ENCODE measurements at regions not wholly inside any gene's neighbourhood (a gene's known extent, or its start where the extent isn't known, plus 50 kb on each side); places are given as distances from the start of the nearest gene placed in this dataset.

DNA sequence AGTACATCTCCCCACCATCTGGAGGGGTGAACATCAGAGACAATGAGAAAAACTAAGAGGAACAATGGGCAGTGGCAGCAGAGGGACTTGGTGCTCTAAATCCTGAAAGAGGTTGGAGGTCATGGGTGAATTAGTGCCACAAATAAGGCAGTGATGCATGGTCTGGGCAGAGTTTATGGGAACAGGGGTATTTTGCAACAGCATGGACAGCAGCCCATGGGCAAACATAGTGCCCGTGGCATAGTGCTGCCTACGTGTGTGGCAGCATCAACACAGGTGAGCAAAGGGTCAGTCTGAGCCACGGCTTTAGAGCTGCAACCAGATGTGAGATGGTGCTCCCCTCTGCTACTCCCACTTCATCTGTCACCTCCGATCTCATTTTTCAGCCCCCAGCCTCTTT lies 459.1 kb upstream of the CITED2 start:
- no peak for DNase-seq (ENCODE audit: low read depth)
- TF ChIP-seq, protein P1, sequence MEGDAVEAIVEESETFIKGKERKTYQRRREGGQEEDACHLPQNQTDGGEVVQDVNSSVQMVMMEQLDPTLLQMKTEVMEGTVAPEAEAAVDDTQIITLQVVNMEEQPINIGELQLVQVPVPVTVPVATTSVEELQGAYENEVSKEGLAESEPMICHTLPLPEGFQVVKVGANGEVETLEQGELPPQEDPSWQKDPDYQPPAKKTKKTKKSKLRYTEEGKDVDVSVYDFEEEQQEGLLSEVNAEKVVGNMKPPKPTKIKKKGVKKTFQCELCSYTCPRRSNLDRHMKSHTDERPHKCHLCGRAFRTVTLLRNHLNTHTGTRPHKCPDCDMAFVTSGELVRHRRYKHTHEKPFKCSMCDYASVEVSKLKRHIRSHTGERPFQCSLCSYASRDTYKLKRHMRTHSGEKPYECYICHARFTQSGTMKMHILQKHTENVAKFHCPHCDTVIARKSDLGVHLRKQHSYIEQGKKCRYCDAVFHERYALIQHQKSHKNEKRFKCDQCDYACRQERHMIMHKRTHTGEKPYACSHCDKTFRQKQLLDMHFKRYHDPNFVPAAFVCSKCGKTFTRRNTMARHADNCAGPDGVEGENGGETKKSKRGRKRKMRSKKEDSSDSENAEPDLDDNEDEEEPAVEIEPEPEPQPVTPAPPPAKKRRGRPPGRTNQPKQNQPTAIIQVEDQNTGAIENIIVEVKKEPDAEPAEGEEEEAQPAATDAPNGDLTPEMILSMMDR (IDR thresholded peaks at IDR 0.05; ENCODE audit: insufficient read depth, low read depth, low read length, missing control alignments): no peak
- H3K4me3 ChIP-seq (ENCODE audit: low read length): no peak overlapping the region

GRCh38 chr6:139832493-139833305 lies 458.3 kb upstream of the CITED2 start:
- H3K4me3 ChIP-seq (ENCODE audit: low read length): no peak overlapping the region
- no peak for DNase-seq (ENCODE audit: low read depth)
- TF ChIP-seq, protein P1 (IDR thresholded peaks at IDR 0.05; ENCODE audit: insufficient read depth, low read depth, low read length, missing control alignments): no peak

GRCh38 chr6:139829576-139829975 lies 455.1 kb upstream of the CITED2 start:
- no peak for DNase-seq (ENCODE audit: low read depth)
- TF ChIP-seq, protein P1 (IDR thresholded peaks at IDR 0.05; ENCODE audit: insufficient read depth, low read depth, low read length, missing control alignments): no peak
- H3K4me3 ChIP-seq (ENCODE audit: low read length): no peak overlapping the region

- no peak for DNase-seq (ENCODE audit: low read depth)
- TF ChIP-seq, protein P1 (IDR thresholded peaks at IDR 0.05; ENCODE audit: insufficient read depth, low read depth, low read length, missing control alignments): no peak
These were observed 454.5 kb upstream of the CITED2 start for GRCh38 chr6:139828751-139829519.

DNA sequence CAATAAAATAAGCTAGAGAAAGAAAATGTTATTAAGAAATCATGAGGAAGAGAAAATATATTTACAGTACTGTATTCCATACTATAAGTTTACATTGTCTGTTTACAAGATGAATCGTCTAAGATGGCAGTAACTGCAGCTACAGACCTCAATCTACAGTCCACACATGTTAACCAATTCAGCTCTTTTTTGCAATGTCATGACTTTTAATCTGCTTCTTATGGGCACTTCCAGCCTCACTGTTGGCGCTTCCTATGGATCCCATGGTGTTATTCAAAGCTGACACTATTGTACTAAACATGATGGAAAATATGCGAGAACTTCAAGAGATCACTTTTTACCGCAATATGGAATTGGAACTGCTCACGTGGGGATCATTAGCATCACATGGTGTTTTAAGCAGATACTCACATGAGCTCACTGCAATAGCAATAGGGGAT lies 451.5 kb upstream of the CITED2 start:
- TF ChIP-seq, protein P1 (IDR thresholded peaks at IDR 0.05; ENCODE audit: insufficient read depth, low read depth, low read length, missing control alignments): no peak
- no peak for DNase-seq (ENCODE audit: low read depth)
- no peak overlapping the region for H3K4me3 ChIP-seq (ENCODE audit: low read length)

More at GRCh38 chr6:139828751-139829519, 454.5 kb upstream of the CITED2 start:
- H3K4me3 ChIP-seq (ENCODE audit: low read length): no peak overlapping the region

DNA sequence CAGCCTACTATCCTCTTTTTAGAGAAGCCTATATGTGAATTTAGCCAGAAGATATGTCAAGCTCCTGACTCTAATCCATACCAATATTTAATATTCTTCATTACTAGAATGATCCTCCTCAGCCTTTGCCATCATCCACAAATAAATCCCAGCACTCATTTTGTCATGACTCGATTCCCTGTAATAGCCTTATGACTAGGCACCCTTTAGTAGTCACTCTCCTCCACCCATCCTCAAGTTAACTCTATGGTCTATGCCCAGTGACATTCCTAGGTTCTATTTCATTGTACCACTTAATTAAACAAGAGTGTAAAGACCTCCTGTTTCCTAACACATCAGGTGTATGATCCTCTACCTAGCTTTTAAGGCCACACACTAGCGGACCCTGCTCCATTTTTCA lies 450.4 kb upstream of the CITED2 start:
- no peak overlapping the region for H3K4me3 ChIP-seq (ENCODE audit: low read length)
- TF ChIP-seq, protein P1 (IDR thresholded peaks at IDR 0.05; ENCODE audit: insufficient read depth, low read depth, low read length, missing control alignments): no peak
- peak; percentile 18 for DNase-seq (ENCODE audit: low read depth)

Data from epithelial cell of esophagus (primary cell).